ENCODE measurements at regions not wholly inside any gene's neighbourhood (a gene's known extent, or its start where the extent isn't known, plus 50 kb on each side); places are given as distances from the start of the nearest gene placed in this dataset.

DNA sequence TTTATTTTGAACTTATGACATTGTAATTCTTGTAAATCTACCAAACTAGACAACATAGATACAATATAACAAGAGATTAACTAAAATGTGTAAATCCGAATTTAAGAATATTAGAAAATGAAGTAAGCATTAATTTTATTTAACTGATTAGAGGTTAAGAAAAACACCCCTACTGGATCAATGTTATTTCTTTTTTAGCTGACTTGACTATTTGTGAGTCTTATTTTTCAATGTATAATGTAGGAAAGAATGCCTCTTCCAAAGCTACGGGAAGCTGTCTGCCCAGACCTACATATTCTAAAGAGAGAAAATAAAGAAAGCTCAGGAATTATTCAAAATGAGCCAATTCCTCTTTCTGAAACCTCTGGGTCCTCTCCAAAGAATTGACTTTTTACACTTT, 490.8 kb upstream of the CDH7 start:
- no peak for TF ChIP-seq POLR2A (IDR thresholded peaks at IDR 0.05)
- TF ChIP-seq, protein P1, sequence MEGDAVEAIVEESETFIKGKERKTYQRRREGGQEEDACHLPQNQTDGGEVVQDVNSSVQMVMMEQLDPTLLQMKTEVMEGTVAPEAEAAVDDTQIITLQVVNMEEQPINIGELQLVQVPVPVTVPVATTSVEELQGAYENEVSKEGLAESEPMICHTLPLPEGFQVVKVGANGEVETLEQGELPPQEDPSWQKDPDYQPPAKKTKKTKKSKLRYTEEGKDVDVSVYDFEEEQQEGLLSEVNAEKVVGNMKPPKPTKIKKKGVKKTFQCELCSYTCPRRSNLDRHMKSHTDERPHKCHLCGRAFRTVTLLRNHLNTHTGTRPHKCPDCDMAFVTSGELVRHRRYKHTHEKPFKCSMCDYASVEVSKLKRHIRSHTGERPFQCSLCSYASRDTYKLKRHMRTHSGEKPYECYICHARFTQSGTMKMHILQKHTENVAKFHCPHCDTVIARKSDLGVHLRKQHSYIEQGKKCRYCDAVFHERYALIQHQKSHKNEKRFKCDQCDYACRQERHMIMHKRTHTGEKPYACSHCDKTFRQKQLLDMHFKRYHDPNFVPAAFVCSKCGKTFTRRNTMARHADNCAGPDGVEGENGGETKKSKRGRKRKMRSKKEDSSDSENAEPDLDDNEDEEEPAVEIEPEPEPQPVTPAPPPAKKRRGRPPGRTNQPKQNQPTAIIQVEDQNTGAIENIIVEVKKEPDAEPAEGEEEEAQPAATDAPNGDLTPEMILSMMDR (IDR thresholded peaks at IDR 0.05) = no peak

Measured in Peyer's patch (tissue), 4 donors.